IMR-90 (cell line): ENCODE measurements at regions not wholly inside any gene's neighbourhood (a gene's known extent, or its start where the extent isn't known, plus 50 kb on each side); places are given as distances from the start of the nearest gene placed in this dataset.

Source experiments
- ATAC-seq: fragments of 200-7000 bp; cut with Tn5 transposase; 2 replicates; pipeline ENCODE4 v1.9.1; 2020; ENCODE audit warnings: low read depth, mild to moderate bottlenecking, moderate library complexity
- BruUV-seq: library from RNA; stranded (reverse); fragments of 400-500 nt; replicated peaks from 2 replicates; lab custom pipeline; 2021; lab: Mats Ljungman, UMichigan
- CTCF ChIA-PET: fragments of 300-600 bp; formaldehyde crosslinking; extraction: SDS; loops from one replicate; lab custom pipeline; 2021; ENCODE audit warnings: antibody characterized with exemption; lab: Yijun Ruan, JAX
- POLR2A ChIA-PET: fragments of 300-600 bp; sonication (Branson Sonifier 250); formaldehyde crosslinking; loops from one replicate; lab custom pipeline; 2022; ENCODE audit warnings: antibody characterized with exemption; ENCODE audit not compliant: unreplicated experiment; lab: Charles Lee
- DNase-seq: peaks from one replicate; pipeline ENCODE4 v3.0.0; 2013
- H2AFZ ChIP-seq: replicated peaks from 2 replicates; pipeline ENCODE3; 2013; ENCODE audit warnings: low read length, mild to moderate bottlenecking; ENCODE audit not compliant: poor library complexity
- H2AK5ac ChIP-seq: 2 replicates; pipeline ENCODE4 v1.6.1; 2013; ENCODE audit warnings: low read depth, low read length, inconsistent platforms
- H2AK9ac ChIP-seq: replicated peaks from 2 replicates; pipeline ENCODE3; 2013; ENCODE audit warnings: mild to moderate bottlenecking, low read depth, low read length, moderate library complexity; ENCODE audit not compliant: poor library complexity
- H2BK120ac ChIP-seq: 2 replicates; pipeline ENCODE4 v1.6.1; 2013; ENCODE audit warnings: low read depth, low read length, inconsistent platforms
- H2BK15ac ChIP-seq: 3 replicates; pipeline ENCODE4 v1.6.1; 2013; ENCODE audit warnings: low read depth, low read length, inconsistent platforms
- H2BK20ac ChIP-seq: 2 replicates; pipeline ENCODE4 v1.6.1; 2013; ENCODE audit warnings: low read depth, mild to moderate bottlenecking, inconsistent platforms, low read length, moderate library complexity
- H2BK5ac ChIP-seq: 2 replicates; pipeline ENCODE4 v1.6.1; 2013; ENCODE audit warnings: mild to moderate bottlenecking, low read depth, low read length, inconsistent platforms; ENCODE audit not compliant: poor library complexity, severe bottlenecking
- H3K14ac ChIP-seq: replicated peaks from 2 replicates; pipeline ENCODE4 v1.6.1; 2013; ENCODE audit warnings: low read depth, low read length, inconsistent platforms
- H3K18ac ChIP-seq: 2 replicates; pipeline ENCODE4 v1.6.1; 2013; ENCODE audit warnings: low read depth, low read length, control low read depth
- H3K23ac ChIP-seq: 2 replicates; pipeline ENCODE4 v1.6.1; 2013; ENCODE audit warnings: low read depth, low read length, inconsistent platforms
- H3K27ac ChIP-seq: 2 replicates; pipeline ENCODE4 v1.5.1; 2013; ENCODE audit warnings: mild to moderate bottlenecking, control low read depth, low read length; ENCODE audit not compliant: insufficient read depth
- H3K27me3 ChIP-seq: 2 replicates; pipeline ENCODE4 v1.6.1; 2013; ENCODE audit warnings: low read length; ENCODE audit not compliant: control insufficient read depth, insufficient read depth
- H3K36me3 ChIP-seq: 2 replicates; pipeline ENCODE4 v1.6.1; 2013; ENCODE audit warnings: low read length, mixed read lengths; ENCODE audit not compliant: control insufficient read depth, insufficient read depth
- H3K4ac ChIP-seq: 2 replicates; pipeline ENCODE4 v1.6.1; 2013; ENCODE audit warnings: low read depth, low read length, inconsistent platforms
- H3K4me1 ChIP-seq: 2 replicates; pipeline ENCODE4 v1.6.1; 2013; ENCODE audit warnings: low read length, mixed read lengths; ENCODE audit not compliant: control insufficient read depth, insufficient read depth
- H3K4me2 ChIP-seq: 2 replicates; pipeline ENCODE4 v1.6.1; 2013; ENCODE audit warnings: low read depth, mild to moderate bottlenecking, control low read depth, low read length, moderate library complexity
- H3K4me3 ChIP-seq: 2 replicates; pipeline ENCODE4 v1.5.1; 2013; ENCODE audit warnings: low read depth, mild to moderate bottlenecking, control low read depth, low read length, moderate library complexity; ENCODE audit not compliant: insufficient read depth
- H3K56ac ChIP-seq: 2 replicates; pipeline ENCODE4 v1.6.1; 2013; ENCODE audit warnings: low read length, inconsistent platforms; ENCODE audit not compliant: insufficient read depth; ENCODE audit errors: extremely low read depth
- H3K79me1 ChIP-seq, 2 experiments: 2 replicates each; pipeline ENCODE4 v1.6.1; 2013; ENCODE audit warnings: low read length in 2 of 2, inconsistent platforms in 1 of 2, low read depth in 1 of 2
- H3K9ac ChIP-seq: 2 replicates; pipeline ENCODE4 v1.6.1; 2013; ENCODE audit warnings: low read depth, low read length, control low read depth
- H3K9me1 ChIP-seq: 2 replicates; pipeline ENCODE4 v1.6.1; 2013; ENCODE audit warnings: low read length, inconsistent platforms; ENCODE audit not compliant: insufficient read depth
- H3K9me3 ChIP-seq: 2 replicates; pipeline ENCODE4 v1.6.1; 2013; ENCODE audit warnings: low read length; ENCODE audit not compliant: control insufficient read depth, insufficient read depth
- H4K20me1 ChIP-seq: 2 replicates; pipeline ENCODE4 v1.6.1; 2013; ENCODE audit warnings: low read length, inconsistent platforms; ENCODE audit not compliant: insufficient read depth
- H4K5ac ChIP-seq: 2 replicates; pipeline ENCODE4 v1.6.1; 2013; ENCODE audit warnings: mild to moderate bottlenecking, low read depth, low read length, control low read depth
- H4K8ac ChIP-seq, 2 experiments: 2 replicates each; pipeline ENCODE4 v1.6.1; 2013; ENCODE audit warnings: low read depth in 2 of 2, low read length in 2 of 2, control low read depth in 1 of 2, inconsistent platforms in 1 of 2
- H4K91ac ChIP-seq: 2 replicates; pipeline ENCODE4 v1.6.1; 2013; ENCODE audit warnings: low read depth, low read length, inconsistent platforms; ENCODE audit not compliant: insufficient read depth
- BHLHE40 ChIP-seq: fragments of 150-350 bp; IDR thresholded peaks from 2 replicates; pipeline ENCODE4 v1.6.1; 2016; ENCODE audit warnings: mild to moderate bottlenecking, low read depth, low read length
- CEBPB ChIP-seq: IDR thresholded peaks from 2 replicates; pipeline ENCODE4 v1.6.1; 2012; ENCODE audit warnings: low read depth, low read length, improper control_type of control experiment
- CHD1 ChIP-seq: IDR thresholded peaks from 2 replicates; pipeline ENCODE4 v1.6.1; 2012; ENCODE audit warnings: low read depth, low read length, improper control_type of control experiment
- ELK1 ChIP-seq: fragments of 150-350 bp; IDR thresholded peaks from 2 replicates; pipeline ENCODE4 v1.6.1; 2016; ENCODE audit warnings: low read depth, mild to moderate bottlenecking, low read length, moderate library complexity, borderline replicate concordance
- FOS ChIP-seq: fragments of 150-350 bp; IDR thresholded peaks from 2 replicates; pipeline ENCODE4 v1.6.1; 2016; ENCODE audit warnings: low read depth, low read length
- MAFK ChIP-seq: IDR thresholded peaks from 2 replicates; pipeline ENCODE4 v1.6.1; 2012; ENCODE audit warnings: low read depth, low read length, improper control_type of control experiment
- MAZ ChIP-seq: IDR thresholded peaks from 2 replicates; pipeline ENCODE4 v1.6.1; 2012; ENCODE audit warnings: low read depth, mild to moderate bottlenecking, low read length, improper control_type of control experiment, moderate library complexity, borderline replicate concordance
- MXI1 ChIP-seq: IDR thresholded peaks from 2 replicates; pipeline ENCODE4 v1.6.1; 2012; ENCODE audit warnings: low read depth, mild to moderate bottlenecking, low read length, moderate library complexity, borderline replicate concordance
- NFE2L2 ChIP-seq: fragments of 150-350 bp; IDR thresholded peaks from 2 replicates; pipeline ENCODE4 v1.6.1; 2016; ENCODE audit warnings: low read depth, mild to moderate bottlenecking, low read length
- POLR2A ChIP-seq: IDR thresholded peaks from 2 replicates; pipeline ENCODE4 v1.6.1; 2012; ENCODE audit warnings: mild to moderate bottlenecking, low read depth, low read length
- RAD21 ChIP-seq: IDR thresholded peaks from 2 replicates; pipeline ENCODE4 v1.6.1; 2012; ENCODE audit warnings: low read length, improper control_type of control experiment
- RCOR1 ChIP-seq: IDR thresholded peaks from 2 replicates; pipeline ENCODE4 v1.6.1; 2012; ENCODE audit warnings: mild to moderate bottlenecking, low read length, improper control_type of control experiment; ENCODE audit not compliant: insufficient replicate concordance
- RFX5 ChIP-seq: IDR thresholded peaks from 2 replicates; pipeline ENCODE4 v1.8.0; 2012; ENCODE audit warnings: low read depth, mild to moderate bottlenecking, low read length, moderate library complexity
- SMC3 ChIP-seq: fragments of 150-350 bp; IDR thresholded peaks from 2 replicates; pipeline ENCODE4 v1.6.1; 2016; ENCODE audit warnings: low read depth, mild to moderate bottlenecking, antibody characterized with exemption, low read length, moderate library complexity
- USF2 ChIP-seq: fragments of 150-350 bp; IDR thresholded peaks from 2 replicates; pipeline ENCODE4 v1.6.1; 2017; ENCODE audit warnings: mild to moderate bottlenecking, antibody characterized with exemption, low read length, low read depth
- WGBS, 2 experiments: methylation state at CpG; one replicate each; pipeline versions ENCODE4 v1.1.5 to v1.1.7; 2013; ENCODE audit warnings: missing lambda C conversion rate in 2 of 2; ENCODE audit not compliant: insufficient read length in 1 of 2; ENCODE audit errors: extremely low coverage in 2 of 2; 5-methylcytosine and 5-hydroxymethylcytosine counted together
- dilution Hi-C: fragments of 300-500 bp; cut with HindIII; formaldehyde crosslinking; loops from one replicate; pipeline ENCODE4 v1.14.3; 2018; ENCODE audit warnings: low sequenced_read_pairs; ENCODE audit not compliant: unreplicated experiment
- in situ Hi-C: fragments of 300-500 bp; cut with MboI; formaldehyde crosslinking; loops from 3 replicates; pipeline ENCODE4 v1.14.3; 2019; ENCODE audit warnings: low sequenced_read_pairs, inconsistent platforms, mixed read lengths
- intact Hi-C: fragments of 100-400 bp; cut with micrococcal nuclease; formaldehyde crosslinking; loops from 2 replicates; pipeline ENCODE4 v1.10.0; 2022

- no peak overlapping the region for H4K8ac ChIP-seq
- ChIA-PET POLR2A (no interaction called here), CTCF (no interaction called here)
- no peak overlapping the region for H3K23ac ChIP-seq
- H4K91ac ChIP-seq = peak overlapping the region; percentile 44; the same call in 1 of the 2 replicates
- intact Hi-C loops (no loop called here), in situ Hi-C loops (loop anchor here (25.0 kb wide), 1 partner anchor 545 kb away; the partner anchor contains the start of gene CHSY1), dilution Hi-C loops (no loop called here)
- H3K9me1 ChIP-seq = peaks cover 28% of the 10 kb centered on the region
- H3K79me1 ChIP-seq = 0 out of 4 replicates have a peak, but pooled peaks cover 0 to 4% of the 10 kb centered on the region in 2 experiments
- no TSS peak for BruUV-seq
- no peak overlapping the region for H2BK5ac ChIP-seq
- peak overlapping the region; percentile 57; the same call in 1 of the 2 replicates for H3K14ac ChIP-seq
- no peak overlapping the region for H3K56ac ChIP-seq
- H3K4me3 ChIP-seq = no peak overlapping the region
- no CpG with 5 or more reads among the region's 2 CpGs for WGBS, 2 experiments
- 0 out of 3 replicates have a peak overlapping the region, but pooled peaks have one; percentile 17 for H2BK15ac ChIP-seq
- H2BK120ac ChIP-seq = peak overlapping the region; percentile 14; the same call in 1 of the 2 replicates
- ATAC-seq (no peak), DNase-seq (no peak)
- H4K20me1 ChIP-seq = peaks cover 8% of the 10 kb centered on the region
- no peak overlapping the region for H3K4me2 ChIP-seq
- H2AK9ac ChIP-seq = no peak overlapping the region
- H3K36me3 ChIP-seq = no peaks in the 10 kb centered on the region
- H2AFZ ChIP-seq = no peak overlapping the region
- H3K27me3 ChIP-seq = no peaks in the 10 kb centered on the region
- H3K9me3 ChIP-seq = no peaks in the 10 kb centered on the region
- TF ChIP-seq MXI1 (no peak), BHLHE40 (no peak), CHD1 (no peak), RCOR1 (no peak), RAD21 (no peak), MAFK (no peak), USF2 (no peak), SMC3 (no peak), POLR2A (no peak), CEBPB (no peak), MAZ (no peak), NFE2L2 (no peak), FOS (no peak), ELK1 (no peak), RFX5 (no peak)
- no peak overlapping the region for H4K5ac ChIP-seq
- peak overlapping the region; percentile 44; the same call in 1 of the 2 replicates for H3K4ac ChIP-seq
- no peak overlapping the region for H2BK20ac ChIP-seq
- no peak overlapping the region for H3K18ac ChIP-seq
- peak overlapping the region; percentile 50; the same call in 1 of the 2 replicates for H2AK5ac ChIP-seq
- H3K27ac ChIP-seq = no peak overlapping the region
- H3K9ac ChIP-seq = no peak overlapping the region
- peaks cover 19% of the 10 kb centered on the region for H3K4me1 ChIP-seq
Observed at GRCh38 chr15:100717596-100717995, 115.2 kb downstream of the ASB7 start.
